ENCODE measurements at regions not wholly inside any gene's neighbourhood (a gene's known extent, or its start where the extent isn't known, plus 50 kb on each side); places are given as distances from the start of the nearest gene placed in this dataset.

DNA sequence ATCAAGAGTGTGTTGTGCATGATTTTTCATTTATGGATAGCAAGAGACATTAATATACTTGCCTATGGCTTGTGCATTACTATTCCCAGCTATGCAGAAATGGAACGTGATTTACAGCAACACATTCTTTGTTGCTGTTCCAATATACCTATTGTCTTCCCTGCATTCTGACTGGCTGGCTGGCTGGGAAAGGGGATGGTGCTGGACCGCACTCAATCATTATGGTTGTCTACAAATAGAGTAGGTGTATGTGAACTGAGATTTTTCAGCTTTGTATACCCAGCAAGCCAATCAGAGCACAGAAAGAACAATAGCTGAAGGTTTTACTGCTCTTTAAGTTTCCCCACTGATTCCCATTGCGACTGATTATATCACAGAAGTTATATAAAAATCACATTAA is 167.5 kb downstream of the ATG4C start:
- no peaks in the 10 kb centered on the region for H3K27me3 ChIP-seq
- no peaks in the 10 kb centered on the region for H3K9me3 ChIP-seq
- no peaks in the 10 kb centered on the region for H3K36me3 ChIP-seq (ENCODE audit: low read depth, missing control alignments)
- intact Hi-C loops (cut with DNase I; ENCODE audit: low total_unique reads): no loop called here
- DNase-seq: no peak
- no peak for TF ChIP-seq POLR2A (IDR thresholded peaks at IDR 0.05)
- TF ChIP-seq, protein P1, sequence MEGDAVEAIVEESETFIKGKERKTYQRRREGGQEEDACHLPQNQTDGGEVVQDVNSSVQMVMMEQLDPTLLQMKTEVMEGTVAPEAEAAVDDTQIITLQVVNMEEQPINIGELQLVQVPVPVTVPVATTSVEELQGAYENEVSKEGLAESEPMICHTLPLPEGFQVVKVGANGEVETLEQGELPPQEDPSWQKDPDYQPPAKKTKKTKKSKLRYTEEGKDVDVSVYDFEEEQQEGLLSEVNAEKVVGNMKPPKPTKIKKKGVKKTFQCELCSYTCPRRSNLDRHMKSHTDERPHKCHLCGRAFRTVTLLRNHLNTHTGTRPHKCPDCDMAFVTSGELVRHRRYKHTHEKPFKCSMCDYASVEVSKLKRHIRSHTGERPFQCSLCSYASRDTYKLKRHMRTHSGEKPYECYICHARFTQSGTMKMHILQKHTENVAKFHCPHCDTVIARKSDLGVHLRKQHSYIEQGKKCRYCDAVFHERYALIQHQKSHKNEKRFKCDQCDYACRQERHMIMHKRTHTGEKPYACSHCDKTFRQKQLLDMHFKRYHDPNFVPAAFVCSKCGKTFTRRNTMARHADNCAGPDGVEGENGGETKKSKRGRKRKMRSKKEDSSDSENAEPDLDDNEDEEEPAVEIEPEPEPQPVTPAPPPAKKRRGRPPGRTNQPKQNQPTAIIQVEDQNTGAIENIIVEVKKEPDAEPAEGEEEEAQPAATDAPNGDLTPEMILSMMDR (IDR thresholded peaks at IDR 0.05): no peak
- no peaks in the 10 kb centered on the region for H3K4me1 ChIP-seq
- no peak overlapping the region for H3K27ac ChIP-seq
- WGBS, 2 donors: 75 to 76% methylated on average over 3 of the region's 3 CpGs
- H3K4me3 ChIP-seq: no peak overlapping the region

DNA sequence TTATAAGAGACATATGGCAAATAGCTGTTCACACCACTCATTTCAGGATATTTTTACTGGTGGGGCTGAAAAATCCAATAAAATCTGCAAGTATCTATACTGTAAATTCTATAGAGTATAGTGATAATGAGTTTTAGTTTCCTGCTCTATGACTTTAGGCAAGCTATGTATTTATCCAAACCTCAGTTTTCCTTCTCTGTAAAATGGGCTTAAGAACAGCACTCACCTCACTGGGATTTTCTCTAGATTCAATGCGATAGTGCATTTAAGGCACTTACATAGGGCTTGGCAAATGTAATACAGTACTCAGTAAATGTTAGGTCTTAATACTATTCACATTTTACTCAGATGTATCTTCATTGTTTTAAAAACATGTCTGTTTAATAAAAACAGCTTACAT is 168.7 kb downstream of the ATG4C start:
- no peaks in the 10 kb centered on the region for H3K36me3 ChIP-seq (ENCODE audit: low read depth, missing control alignments)
- intact Hi-C loops (cut with DNase I; ENCODE audit: low total_unique reads): no loop called here
- H3K27me3 ChIP-seq: no peaks in the 10 kb centered on the region
- H3K4me1 ChIP-seq: no peaks in the 10 kb centered on the region
- DNase-seq: no peak
- WGBS, 2 donors: 97 to 98% methylated on average over 1 of the region's 1 CpG
- H3K9me3 ChIP-seq: no peaks in the 10 kb centered on the region
- no peak for TF ChIP-seq POLR2A (IDR thresholded peaks at IDR 0.05)
- TF ChIP-seq, protein P1 (IDR thresholded peaks at IDR 0.05): no peak
- H3K27ac ChIP-seq: no peak overlapping the region
- no peak overlapping the region for H3K4me3 ChIP-seq

DNA sequence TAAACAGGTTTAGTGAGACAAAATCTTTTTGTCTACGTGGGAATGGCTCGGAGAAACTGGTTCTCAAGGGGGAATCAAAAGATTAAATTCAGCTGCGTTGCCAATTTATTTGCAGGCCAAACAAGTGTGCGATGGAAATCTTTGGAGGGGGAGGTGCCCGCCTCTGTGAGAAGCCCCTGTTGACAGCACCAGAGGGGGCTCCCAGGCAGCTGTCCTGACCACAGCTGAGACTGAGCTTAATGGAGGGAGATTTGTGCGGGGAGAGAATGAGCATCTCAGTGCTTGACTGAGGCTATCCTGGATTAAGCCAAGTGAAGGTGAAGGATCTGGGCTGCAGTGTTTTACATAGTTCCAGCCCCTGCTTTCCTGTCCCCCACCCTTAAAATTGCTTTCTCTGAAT is 169.7 kb downstream of the ATG4C start:
- H3K4me1 ChIP-seq: no peaks in the 10 kb centered on the region
- DNase-seq: no peak
- no peaks in the 10 kb centered on the region for H3K9me3 ChIP-seq
- 47 to 53% methylated on average over 6 of the region's 6 CpGs for WGBS, 2 donors
- TF ChIP-seq, protein P1 (IDR thresholded peaks at IDR 0.05): no peak
- no peak for TF ChIP-seq POLR2A (IDR thresholded peaks at IDR 0.05)
- intact Hi-C loops (cut with DNase I; ENCODE audit: low total_unique reads): no loop called here
- no peaks in the 10 kb centered on the region for H3K27me3 ChIP-seq
- no peak overlapping the region for H3K27ac ChIP-seq
- no peak overlapping the region for H3K4me3 ChIP-seq
- no peaks in the 10 kb centered on the region for H3K36me3 ChIP-seq (ENCODE audit: low read depth, missing control alignments)

DNA sequence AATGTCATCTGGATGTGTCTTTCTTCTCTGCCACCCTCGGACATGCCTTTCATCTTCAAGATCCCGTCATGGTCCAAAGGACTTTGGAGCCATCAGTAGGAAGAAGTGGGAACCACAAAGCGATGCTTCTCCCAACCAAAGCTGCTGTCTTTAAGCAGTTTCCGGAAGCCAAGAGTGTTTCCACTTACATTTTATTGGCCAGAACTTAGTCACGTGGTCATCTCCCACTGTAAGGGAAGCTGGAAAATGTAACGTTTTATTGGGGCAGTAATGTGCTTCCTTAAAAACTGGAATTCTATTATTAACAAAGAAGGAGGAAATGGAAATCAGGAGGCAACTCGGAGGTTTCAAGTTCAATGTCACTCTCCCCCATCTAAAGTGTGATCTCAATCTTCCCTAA is 170.8 kb downstream of the ATG4C start:
- TF ChIP-seq POLR2A (IDR thresholded peaks at IDR 0.05): no peak
- TF ChIP-seq, protein P1 (IDR thresholded peaks at IDR 0.05): no peak
- H3K4me1 ChIP-seq: no peaks in the 10 kb centered on the region
- no peak for DNase-seq
- intact Hi-C loops (cut with DNase I; ENCODE audit: low total_unique reads): no loop called here
- H3K4me3 ChIP-seq: no peak overlapping the region
- H3K27me3 ChIP-seq: no peaks in the 10 kb centered on the region
- no peaks in the 10 kb centered on the region for H3K9me3 ChIP-seq
- H3K36me3 ChIP-seq (ENCODE audit: low read depth, missing control alignments): no peaks in the 10 kb centered on the region
- no peak overlapping the region for H3K27ac ChIP-seq
- WGBS, 2 donors: 62% methylated on average over 7 of the region's 7 CpGs

DNA sequence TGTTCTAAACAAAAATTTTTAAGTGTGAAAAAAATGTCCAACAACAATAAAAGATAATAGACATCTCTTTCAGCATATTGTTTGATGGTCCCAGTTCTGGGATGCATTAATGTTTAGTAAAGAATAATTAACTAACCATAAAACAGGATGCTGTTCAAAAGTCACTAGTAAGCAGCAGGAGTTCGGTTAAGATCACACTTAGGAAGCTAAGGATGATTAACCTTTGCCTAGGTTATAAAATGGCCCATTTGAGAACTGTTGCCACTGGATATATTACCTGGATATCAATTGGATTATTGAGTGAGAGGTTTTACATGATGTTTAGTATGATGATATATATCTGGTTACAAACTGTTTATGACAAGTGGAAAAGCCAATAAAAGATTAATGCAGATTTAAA is 171.7 kb downstream of the ATG4C start:
- H3K4me1 ChIP-seq: no peaks in the 10 kb centered on the region
- no peak for DNase-seq
- H3K4me3 ChIP-seq: no peak overlapping the region
- TF ChIP-seq POLR2A (IDR thresholded peaks at IDR 0.05): no peak
- TF ChIP-seq, protein P1 (IDR thresholded peaks at IDR 0.05): no peak
- WGBS, 2 donors: 69 to 79% methylated on average over 1 of the region's 1 CpG
- intact Hi-C loops (cut with DNase I; ENCODE audit: low total_unique reads): no loop called here
- H3K9me3 ChIP-seq: no peaks in the 10 kb centered on the region
- H3K36me3 ChIP-seq (ENCODE audit: low read depth, missing control alignments): no peaks in the 10 kb centered on the region
- no peak overlapping the region for H3K27ac ChIP-seq
- no peaks in the 10 kb centered on the region for H3K27me3 ChIP-seq

Measured in testis (tissue), 2 donors.